Keratinocyte (primary cell): ENCODE measurements at regions not wholly inside any gene's neighbourhood (a gene's known extent, or its start where the extent isn't known, plus 50 kb on each side); places are given as distances from the start of the nearest gene placed in this dataset.

Source experiments
- CTCF ChIP-seq, 3 experiments: IDR thresholded peaks in 1 of 3; conservative IDR thresholded peaks in 1 of 3; optimal IDR thresholded peaks in 1 of 3; 2 replicates in 2 of 3; 3 replicates in 1 of 3; pipeline versions ENCODE3 to v1.5.1; 2011; ENCODE audit warnings: low read length in 3 of 3, mild to moderate bottlenecking in 3 of 3, moderate library complexity in 2 of 3, control low read depth in 1 of 3, inconsistent platforms in 1 of 3; ENCODE audit not compliant: insufficient read depth in 2 of 3; ENCODE audit errors: extremely low read depth in 1 of 3
- EZH2 ChIP-seq: IDR thresholded peaks from one replicate; pipeline ENCODE4 v1.6.1; 2012; ENCODE audit warnings: inconsistent platforms, mild to moderate bottlenecking, low read length, moderate library complexity

DNA sequence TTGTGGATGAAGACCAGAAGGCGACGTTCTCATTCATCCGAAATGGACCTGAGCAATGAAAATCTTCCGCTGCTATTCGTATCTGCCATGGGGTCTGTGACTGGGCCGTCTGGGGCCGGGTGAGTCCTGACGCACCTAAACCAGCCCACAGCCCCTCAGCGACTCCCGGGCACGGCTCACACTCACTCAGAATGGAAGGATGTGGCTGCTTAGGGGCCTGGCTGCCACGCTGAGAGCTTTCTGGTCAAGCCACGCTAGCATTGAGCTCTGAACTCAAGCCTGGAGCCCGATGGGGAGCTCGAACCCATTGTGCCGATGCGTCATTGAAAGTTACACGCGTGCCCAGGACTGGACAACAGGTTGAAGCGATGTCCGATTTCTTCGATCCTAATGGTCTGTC lies 97.8 kb downstream of the MRPL36 start:
- TF ChIP-seq EZH2 = no peak
- TF ChIP-seq CTCF (optimal IDR thresholded peaks at IDR 0.05 in 1 of 3, IDR thresholded peaks at IDR 0.05 in 1 of 3, conservative IDR thresholded peaks at IDR 0.05 in 1 of 3; ENCODE audit: extremely low read depth in 1 of 3, insufficient read depth in 2 of 3, low read length in 3 of 3) = no peak
